ENCODE measurements at regions not wholly inside any gene's neighbourhood (a gene's known extent, or its start where the extent isn't known, plus 50 kb on each side); places are given as distances from the start of the nearest gene placed in this dataset.

DNA sequence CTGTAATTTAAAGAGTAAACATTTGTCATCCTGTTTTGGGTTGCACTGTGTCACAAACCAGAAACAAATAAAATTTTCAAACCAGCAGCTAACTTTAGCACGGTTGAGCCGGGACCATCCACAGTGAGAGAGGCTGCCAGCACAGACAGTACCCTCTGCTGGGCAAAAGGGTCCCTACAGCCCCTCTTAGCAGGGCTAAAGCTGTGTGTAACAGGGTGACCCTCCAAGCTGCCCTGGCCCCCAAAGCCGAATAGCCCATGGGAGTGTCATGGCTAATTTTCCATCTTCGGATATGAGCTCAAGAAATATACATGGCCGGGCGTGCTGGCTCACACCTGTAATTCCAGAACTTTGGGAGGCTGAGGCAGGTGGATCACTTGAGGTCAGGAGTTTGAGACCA is 157.1 kb upstream of the GRIN2B start:
- no peak for DNase-seq (ENCODE audit: low spot score)
- in situ Hi-C loops (cut with HindIII; ENCODE audit: low sequenced_read_pairs) = no loop called here

DNA sequence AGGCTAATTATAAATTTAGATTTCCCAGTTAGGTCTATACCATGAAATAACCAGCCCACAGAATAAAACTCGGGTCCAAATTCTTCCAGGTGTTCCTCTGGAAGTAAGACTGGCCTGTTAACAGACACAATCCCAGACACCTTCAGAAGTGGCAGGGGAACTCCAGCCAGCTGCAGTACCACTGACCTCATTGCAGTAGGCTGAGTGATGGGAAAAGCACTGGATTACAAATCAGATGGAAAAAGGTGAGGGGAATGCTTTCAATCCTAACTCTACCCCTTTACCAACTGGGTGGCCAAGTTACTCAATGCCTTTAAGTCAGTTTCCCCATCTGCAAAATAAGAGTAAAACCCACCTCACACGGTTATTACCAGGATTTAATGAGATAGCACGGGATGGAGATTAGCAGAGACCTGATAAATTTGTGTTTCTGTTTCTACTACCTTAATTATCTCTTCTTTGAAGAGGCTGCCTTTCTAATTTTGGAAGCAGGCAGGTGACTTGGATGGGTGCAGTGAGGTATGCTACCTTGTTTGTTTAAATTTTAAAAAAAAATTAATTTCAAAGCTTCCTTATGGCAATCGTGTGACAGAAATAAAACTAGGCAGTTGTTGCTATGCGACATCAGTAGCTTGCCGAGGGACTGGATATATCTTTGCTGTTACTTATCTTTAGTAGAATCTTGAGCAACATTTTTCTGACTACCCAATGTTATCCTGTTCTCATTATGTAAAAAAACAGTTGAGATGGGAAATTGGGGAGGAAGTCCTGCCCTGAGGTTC is 167.3 kb upstream of the GRIN2B start:
- no peak for DNase-seq (ENCODE audit: low spot score)
- in situ Hi-C loops (cut with HindIII; ENCODE audit: low sequenced_read_pairs) = no loop called here

DNA sequence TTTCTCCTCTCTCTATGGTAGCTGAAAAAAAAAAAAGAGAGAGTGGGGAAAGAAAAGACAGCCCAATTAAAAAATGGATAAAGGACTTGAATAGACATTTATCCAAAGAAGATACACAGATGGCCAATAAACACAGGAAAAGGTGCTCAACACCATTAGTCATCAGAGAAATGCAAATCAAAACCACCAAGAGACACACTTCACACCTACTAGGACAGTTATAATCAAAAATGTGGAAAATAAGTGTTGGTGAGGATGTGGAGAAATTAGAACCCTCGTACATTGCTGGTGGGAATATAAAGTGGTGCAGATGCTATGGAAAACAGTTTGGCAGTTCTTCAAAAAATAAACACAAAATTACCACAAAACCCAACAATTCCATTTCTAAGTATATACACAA is 172.4 kb upstream of the GRIN2B start:
- DNase-seq (ENCODE audit: low spot score) = no peak
- in situ Hi-C loops (cut with HindIII; ENCODE audit: low sequenced_read_pairs) = no loop called here

DNA sequence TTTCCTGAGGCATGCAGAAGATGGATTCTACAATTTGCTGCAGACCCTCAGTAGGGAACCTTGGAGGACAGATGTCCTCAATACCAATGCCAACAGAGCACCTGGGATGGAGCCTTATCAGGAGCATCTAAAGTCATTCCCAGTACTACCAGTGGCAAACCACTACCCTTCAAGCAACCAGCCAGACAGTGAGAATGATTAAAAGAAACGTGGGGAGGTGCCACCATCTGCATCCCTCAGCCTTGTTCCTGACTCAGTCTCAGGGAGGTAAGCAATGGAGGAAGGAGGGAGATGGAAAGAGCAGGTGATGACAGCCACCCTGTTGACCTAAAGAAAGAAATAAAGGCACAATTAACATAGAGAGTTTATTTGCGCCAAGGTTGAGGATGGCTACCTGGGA is 175.2 kb upstream of the GRIN2B start:
- DNase-seq (ENCODE audit: low spot score) = no peak
- in situ Hi-C loops (cut with HindIII; ENCODE audit: low sequenced_read_pairs) = no loop called here

DNA sequence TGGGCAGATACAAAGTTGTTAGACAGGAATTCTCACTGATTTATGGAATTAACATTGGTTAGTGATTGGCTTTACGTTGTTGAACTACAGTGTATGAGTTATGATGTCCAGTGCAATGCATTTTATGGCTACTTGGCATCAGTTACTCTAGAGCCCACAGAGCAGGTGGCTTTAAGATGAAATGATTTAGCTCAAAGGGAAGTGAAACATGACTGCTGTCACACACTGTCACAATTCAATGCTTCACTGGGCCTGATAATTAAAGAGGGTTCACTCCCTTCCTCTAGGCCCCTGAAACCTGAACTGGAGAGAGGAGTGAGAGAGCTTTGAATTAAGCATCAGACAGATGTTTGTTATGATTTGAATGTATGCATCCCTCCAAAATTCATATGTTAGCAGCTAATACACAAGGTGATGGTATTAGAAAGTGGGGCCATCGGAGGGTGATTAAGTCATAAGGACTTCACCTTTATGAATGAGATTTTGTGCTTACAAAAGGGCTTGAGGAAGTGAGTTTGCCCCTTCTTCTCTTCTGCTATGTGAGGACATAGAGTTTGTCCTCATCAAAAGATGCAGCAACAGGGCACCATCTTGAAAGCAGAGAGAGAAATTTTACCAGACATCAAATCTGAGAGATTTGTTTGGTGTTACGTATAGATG is 175.8 kb upstream of the GRIN2B start:
- DNase-seq (ENCODE audit: low spot score) = no peak
- in situ Hi-C loops (cut with HindIII; ENCODE audit: low sequenced_read_pairs) = no loop called here

DNA sequence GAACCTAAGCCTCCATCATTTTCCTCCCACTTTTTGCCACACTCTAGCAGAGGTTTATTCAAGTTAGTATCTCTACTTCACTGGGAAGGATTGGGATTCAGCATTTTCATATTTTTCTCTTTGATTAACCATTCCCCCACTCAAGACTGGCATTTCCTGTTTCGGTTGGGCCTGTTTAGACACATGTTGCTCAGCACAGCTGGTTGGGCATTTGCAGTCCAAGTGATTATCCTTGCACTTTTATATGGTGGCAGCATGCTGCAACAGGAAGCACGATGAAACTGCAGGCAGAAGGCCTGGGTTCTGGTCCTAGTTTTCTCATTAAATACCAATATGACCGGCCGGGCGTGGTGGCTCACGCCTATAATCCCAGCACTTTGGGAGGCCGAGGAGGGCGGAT is 182.9 kb upstream of the GRIN2B start:
- in situ Hi-C loops (cut with HindIII; ENCODE audit: low sequenced_read_pairs) = no loop called here
- DNase-seq (ENCODE audit: low spot score) = no peak

DNA sequence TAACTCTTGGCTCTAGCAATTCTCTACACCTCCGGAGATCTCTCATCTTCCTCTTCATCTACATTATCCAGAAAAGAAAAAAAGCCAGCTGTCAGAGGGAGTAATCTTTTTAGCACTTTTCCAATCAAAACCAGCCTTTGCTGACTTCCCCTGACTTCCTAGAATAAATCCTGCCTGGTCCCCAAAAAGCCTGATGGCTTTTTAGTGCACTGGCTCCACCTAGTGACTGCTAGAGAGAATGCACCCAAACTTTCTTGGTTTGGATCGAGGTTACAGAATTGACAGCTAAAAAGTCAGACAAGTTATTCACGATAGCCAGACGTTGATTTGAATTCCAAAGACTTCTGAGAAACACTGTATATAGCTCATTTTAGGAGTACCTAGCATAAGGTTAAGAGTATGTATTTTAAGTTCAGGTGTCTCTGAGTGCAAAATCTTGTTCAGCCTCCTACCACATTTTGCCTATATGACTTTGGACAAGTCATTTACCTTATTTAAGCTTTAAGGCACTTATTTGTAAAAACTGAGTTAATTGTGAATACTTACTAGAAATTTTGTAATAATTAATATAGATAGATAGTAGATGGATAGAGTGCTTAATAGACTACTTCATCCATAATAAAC is 185.7 kb upstream of the GRIN2B start:
- in situ Hi-C loops (cut with HindIII; ENCODE audit: low sequenced_read_pairs) = no loop called here
- peak; percentile 69 for DNase-seq (ENCODE audit: low spot score)

DNA sequence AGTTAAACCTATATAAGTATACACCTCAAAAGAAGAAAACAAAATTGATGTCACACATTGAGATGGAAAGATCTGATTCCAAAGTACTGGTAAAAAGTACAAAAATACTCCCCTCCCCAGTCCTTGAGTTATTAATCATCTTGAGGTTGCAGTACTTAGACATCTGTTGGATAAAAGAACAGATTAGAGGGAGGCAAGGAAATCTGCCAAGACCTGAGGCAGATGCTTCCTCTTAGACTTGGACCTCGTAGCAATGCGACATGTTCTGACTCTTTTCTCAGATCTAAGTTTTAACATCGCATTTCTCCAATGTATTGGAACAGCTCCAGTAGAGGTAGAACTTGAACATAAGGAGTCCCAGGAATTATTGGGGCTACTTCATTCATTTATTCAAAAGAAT is 187.9 kb upstream of the GRIN2B start:
- no peak for DNase-seq (ENCODE audit: low spot score)
- in situ Hi-C loops (cut with HindIII; ENCODE audit: low sequenced_read_pairs) = no loop called here

DNA sequence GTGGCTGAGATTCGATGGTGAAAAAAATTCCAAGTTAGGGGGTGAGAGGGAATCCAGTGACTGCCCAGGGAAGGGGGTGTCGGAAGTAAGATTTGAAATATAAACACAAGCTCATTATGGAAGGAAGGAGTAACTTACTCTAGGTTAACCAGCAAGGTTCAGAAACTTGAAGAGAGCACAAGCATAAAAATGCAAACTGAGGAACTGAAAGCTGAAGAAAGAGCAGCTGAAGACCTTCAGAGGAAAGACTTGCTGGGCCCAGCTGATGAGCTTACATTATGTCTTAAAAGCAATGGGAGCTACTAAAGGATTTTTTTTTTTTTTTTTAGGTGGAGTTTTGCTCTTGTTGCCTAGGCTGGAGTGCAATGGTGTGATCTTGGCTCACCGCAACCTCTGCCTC is 189.7 kb upstream of the GRIN2B start:
- in situ Hi-C loops (cut with HindIII; ENCODE audit: low sequenced_read_pairs) = no loop called here
- DNase-seq (ENCODE audit: low spot score) = no peak

DNA sequence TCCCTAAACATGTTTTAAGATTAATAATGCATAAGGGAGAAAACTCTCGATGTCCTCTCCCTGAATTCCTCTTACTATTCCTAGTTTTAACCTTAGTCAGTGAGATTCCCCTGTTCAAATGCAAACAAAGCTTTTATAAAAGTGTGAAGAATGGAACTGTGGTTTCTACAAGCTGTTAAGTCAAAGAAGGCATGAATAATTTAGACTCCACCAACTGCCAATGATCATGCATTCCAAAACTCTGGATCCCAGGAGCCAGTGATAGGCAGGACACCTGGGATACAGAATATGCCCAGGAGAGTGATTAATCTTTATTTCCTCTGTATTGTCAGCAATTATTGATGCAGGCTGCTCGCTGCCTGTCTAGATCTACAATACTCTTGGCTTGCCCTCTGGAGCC is 190.3 kb upstream of the ATF7IP start:
- DNase-seq (ENCODE audit: low spot score) = no peak
- in situ Hi-C loops (cut with HindIII; ENCODE audit: low sequenced_read_pairs) = no loop called here

DNA sequence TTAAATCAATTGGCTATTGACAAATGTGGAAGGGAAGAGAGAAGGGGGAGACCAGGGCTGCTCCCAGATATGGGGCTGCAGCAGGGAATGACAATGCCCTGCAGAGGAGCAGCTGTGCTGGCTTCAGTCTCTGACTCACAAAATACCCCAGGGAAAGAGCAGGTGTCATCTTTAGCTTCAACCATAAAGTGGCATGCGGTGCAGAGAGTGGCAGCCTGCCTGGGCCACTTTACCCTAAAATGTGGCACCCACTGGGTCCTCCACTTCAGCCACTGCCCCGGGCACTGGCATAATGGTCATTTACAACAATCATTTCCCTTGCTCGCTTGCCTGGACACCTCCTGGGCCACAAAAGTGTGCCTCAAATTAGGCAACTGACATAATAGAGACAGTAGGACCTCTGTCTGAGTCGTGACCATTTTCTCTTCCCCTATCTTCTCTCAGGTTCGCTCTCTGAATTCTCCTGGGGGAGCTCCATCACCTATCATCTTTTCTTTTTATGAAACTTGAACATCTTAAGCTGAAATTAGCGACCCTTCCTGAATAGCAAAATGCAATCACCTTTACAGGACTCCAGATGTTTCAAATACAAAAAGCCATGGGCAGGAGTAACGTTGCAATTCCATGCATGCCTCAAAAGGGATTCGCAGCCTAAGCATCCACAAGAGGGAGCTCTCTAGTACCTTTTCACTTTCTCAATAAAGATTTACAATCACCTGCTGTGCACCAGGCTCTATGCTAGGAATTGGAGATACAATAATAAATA is 179.9 kb upstream of the ATF7IP start:
- DNase-seq (ENCODE audit: low spot score) = peak; percentile 27
- in situ Hi-C loops (cut with HindIII; ENCODE audit: low sequenced_read_pairs) = no loop called here

DNA sequence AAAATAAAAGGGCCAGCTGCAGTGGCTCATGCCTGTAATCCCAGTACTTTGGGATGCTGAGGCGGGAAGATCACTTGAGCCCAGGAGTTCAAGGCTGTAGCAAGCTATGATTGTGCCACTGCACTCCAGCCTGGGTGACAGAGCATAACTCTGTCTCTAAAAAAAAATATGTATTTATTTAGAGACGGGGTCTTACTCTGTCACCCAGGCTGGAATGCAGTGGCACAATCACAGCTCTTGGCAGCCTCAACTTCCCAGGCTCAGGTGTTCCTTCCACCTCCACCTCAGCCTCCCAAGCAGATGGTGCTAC is 179.3 kb upstream of the ATF7IP start:
- in situ Hi-C loops (cut with HindIII; ENCODE audit: low sequenced_read_pairs) = no loop called here
- DNase-seq (ENCODE audit: low spot score) = no peak

DNA sequence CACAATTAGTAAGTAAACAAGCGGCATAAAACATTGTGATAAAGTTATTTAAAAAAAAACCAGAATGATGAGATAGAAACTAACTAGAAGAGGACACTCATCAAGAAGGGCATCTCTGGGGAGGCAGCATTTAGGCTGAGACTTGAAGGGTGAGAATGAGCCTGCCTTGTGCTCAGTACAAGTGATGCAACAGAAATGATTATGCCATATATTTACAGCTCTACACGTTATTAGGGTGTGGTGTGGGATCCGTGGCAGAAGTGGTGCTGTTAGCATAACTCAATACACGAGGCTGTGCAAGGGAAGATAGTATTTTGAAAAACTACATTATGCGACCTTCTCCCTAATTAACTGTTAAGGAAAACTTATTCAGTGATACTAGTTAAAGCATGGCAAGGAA is 178.5 kb upstream of the ATF7IP start:
- no peak for DNase-seq (ENCODE audit: low spot score)
- in situ Hi-C loops (cut with HindIII; ENCODE audit: low sequenced_read_pairs) = no loop called here

DNA sequence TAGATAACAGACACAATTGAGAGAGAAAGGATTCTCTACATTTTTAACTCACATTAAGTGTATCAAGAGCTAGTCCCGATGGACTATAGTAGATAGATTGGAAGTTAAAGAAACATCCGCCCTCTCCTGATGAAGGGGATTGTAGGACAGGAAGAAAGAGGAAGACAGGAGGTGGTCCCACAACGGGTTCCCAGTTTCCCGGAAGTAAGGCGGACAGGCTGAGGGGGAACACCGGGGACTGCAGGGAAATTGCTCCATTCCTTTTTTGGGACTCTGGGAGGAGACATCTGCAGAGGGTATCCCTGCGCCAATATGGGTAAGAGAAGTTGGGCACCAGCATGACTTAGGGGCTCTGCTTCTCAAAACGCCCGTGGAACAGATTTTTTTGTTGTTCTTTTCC is 177.5 kb upstream of the ATF7IP start:
- no peak for DNase-seq (ENCODE audit: low spot score)
- in situ Hi-C loops (cut with HindIII; ENCODE audit: low sequenced_read_pairs) = no loop called here

DNA sequence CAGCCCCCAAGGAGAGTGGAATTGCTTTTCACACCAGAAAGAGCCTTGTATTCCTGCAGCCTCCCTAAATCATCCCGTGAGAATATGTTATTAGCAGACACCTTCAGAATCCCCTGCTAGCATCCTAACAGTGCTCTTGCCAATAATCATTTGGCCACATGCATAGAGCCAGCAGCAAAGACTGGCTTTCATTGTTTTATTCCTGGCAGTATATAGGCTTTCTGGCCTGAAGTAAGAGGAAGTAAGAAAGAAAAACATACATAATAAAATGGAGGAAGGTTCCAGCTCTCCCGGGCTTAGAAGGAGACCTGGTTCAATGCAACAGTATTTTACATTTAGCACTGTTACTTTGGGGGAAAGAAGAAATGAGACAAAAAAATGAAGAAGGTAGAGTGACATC is 176.7 kb upstream of the ATF7IP start:
- in situ Hi-C loops (cut with HindIII; ENCODE audit: low sequenced_read_pairs) = no loop called here
- no peak for DNase-seq (ENCODE audit: low spot score)

DNA sequence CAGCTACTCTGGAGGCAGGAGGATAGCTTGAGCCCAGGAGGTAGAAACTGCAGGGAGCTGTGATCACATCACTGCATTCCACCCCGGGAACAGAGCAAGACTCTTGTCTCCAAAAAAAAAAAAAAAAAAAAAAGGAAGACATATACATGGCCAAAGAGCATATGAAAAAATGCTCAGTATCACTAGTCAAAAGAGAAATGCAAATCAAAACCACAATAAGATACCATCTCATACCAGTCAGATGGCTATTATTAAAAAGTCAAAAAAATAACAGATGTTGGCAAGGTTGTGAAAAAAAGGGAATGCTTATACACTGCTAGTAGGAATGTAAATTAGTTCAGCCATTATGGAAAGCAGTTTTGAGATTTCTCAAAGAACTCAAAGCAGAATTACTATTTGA is 174.8 kb upstream of the ATF7IP start:
- no peak for DNase-seq (ENCODE audit: low spot score)
- in situ Hi-C loops (cut with HindIII; ENCODE audit: low sequenced_read_pairs) = no loop called here

DNA sequence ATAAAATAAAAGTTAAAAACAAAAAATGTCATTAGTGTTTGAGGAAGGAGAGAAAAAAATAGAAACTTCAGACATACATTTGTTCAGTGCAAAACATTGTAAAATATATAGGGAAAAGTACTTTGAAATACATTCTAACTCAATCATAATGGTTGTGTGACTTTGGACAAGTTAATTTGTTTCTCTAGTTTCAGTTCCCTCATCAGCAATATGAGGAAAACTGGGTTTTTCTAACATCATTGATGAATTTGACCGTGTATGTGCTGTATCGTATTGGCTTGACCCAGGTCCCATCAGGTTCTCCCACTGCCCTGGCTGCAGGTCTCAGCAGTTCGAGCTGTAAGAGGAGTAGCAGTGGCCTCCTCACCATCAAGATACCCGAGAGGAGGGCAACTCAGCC is 173.9 kb upstream of the ATF7IP start:
- no peak for DNase-seq (ENCODE audit: low spot score)
- in situ Hi-C loops (cut with HindIII; ENCODE audit: low sequenced_read_pairs) = no loop called here

DNA sequence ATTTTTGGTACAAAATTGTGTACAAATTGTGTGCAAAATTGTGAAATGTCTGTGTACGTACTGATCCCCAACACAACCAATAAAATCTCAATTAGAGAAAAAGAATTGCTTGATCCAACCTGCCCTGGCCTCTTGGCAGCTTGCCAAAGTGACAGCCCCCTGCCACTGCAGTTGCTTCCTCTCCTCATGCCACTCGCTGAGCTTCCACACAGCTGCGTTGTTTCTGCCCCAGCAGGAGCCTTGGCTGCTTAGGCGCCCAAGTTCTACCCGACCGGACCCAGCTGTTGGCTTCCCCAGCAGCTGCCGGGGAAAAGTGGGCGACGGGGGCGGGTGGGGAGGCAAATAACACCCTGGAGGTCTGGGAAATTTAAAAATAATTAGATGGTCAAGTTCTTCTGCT is 171.8 kb upstream of the ATF7IP start:
- in situ Hi-C loops (cut with HindIII; ENCODE audit: low sequenced_read_pairs) = no loop called here
- no peak for DNase-seq (ENCODE audit: low spot score)

DNA sequence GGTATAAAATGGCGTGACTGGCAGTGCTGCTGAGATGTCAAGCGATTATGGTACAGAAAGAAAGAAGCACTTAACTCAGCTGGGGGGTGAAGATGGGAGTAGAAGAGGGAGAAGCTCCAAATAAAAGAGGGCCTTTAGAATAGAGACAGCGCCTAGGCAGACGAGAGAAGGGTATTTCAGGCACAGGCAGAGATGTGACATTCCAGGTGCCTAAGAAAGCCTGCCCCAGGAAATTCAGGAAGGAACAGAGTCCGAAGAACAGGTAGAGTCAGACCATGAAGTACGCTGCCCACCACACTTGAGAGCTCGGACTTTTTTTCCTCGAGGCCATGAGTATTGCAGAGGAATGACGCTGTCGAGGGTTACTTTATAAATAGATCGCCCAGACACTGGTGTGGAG is 170.9 kb upstream of the ATF7IP start:
- no peak for DNase-seq (ENCODE audit: low spot score)
- in situ Hi-C loops (cut with HindIII; ENCODE audit: low sequenced_read_pairs) = no loop called here

DNA sequence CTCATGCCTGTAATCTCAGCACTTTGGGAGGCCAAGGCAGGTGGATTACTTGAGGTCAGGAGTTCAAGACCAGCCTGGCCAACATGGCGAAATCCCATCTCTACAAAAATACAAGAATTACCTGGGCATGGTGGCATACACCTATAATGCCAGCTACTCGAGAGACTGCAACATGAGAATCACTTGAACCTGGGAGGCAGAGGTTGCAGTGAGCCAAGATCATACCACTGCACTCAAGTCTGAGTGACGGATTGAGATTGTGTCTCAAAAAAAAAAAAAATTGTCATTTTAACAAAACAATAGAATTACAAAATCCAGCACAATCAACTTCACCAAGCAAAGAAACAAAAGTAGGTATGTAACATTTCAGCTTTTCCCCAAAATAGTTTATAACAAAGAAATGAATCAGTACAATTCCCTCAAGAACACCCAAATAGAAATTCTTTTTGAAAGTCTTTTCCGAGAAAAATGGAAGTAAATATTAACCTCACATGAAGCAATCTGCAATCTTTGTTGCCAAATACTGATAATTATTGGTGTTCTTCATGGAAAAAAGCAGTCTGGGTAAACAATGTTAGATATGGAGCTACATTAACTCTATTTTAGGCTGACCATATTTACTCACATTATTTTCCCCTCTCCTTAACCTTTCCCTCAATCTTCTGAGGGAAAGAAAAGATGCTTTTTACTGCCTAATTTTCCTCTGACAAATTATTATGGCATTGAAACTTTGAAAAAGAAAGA is 165.9 kb upstream of the ATF7IP start:
- DNase-seq (ENCODE audit: low spot score) = no peak
- in situ Hi-C loops (cut with HindIII; ENCODE audit: low sequenced_read_pairs) = no loop called here

Data from G401 (cell line).